Panc1 (cell line): ENCODE measurements at regions not wholly inside any gene's neighbourhood (a gene's known extent, or its start where the extent isn't known, plus 50 kb on each side); places are given as distances from the start of the nearest gene placed in this dataset.

ENCODE experiments used
- ATAC-seq: fragments of 200-7000 bp; cut with Tn5 transposase; 2 replicates; pipeline ENCODE4 v1.9.1; 2020; ENCODE audit warnings: mild to moderate bottlenecking, moderate library complexity
- BruUV-seq: library from RNA; stranded (reverse); fragments of 400-500 nt; replicated peaks from 2 replicates; lab custom pipeline; 2021; lab: Mats Ljungman, UMichigan
- CTCF ChIA-PET: fragments of 300-600 bp; sonication (Branson Sonifier 250); formaldehyde crosslinking; loops from one replicate; lab custom pipeline; 2022; ENCODE audit warnings: antibody characterized with exemption; lab: Charles Lee
- POLR2A ChIA-PET: fragments of 300-600 bp; sonication (Branson Sonifier 250); formaldehyde crosslinking; loops from one replicate; lab custom pipeline; 2022; ENCODE audit warnings: antibody characterized with exemption; lab: Charles Lee
- DNase-seq: peaks from one replicate; pipeline ENCODE4 v3.0.0-alpha.2; 2010; ENCODE audit warnings: low read depth, low spot score
- H3K27ac ChIP-seq: 2 replicates; pipeline ENCODE4 v1.5.1; 2011; ENCODE audit warnings: mild to moderate bottlenecking, low read length, inconsistent platforms
- H3K27me3 ChIP-seq: fragments of 200-500 bp; sonication (Bioruptor generic); 2 replicates; pipeline ENCODE4 v1.6.0; 2014; ENCODE audit warnings: low read length, inconsistent platforms; ENCODE audit not compliant: control insufficient read depth, insufficient read depth
- H3K36me3 ChIP-seq: fragments of 200-500 bp; sonication (Bioruptor generic); 2 replicates; pipeline ENCODE4 v1.5.1; 2014; ENCODE audit warnings: inconsistent platforms, mild to moderate bottlenecking, low read length, moderate library complexity; ENCODE audit not compliant: control insufficient read depth, insufficient read depth
- H3K4me1 ChIP-seq: 2 replicates; pipeline ENCODE4 v1.5.1; 2011; ENCODE audit warnings: inconsistent platforms, mild to moderate bottlenecking, low read length, moderate library complexity; ENCODE audit not compliant: control insufficient read depth, insufficient read depth
- H3K4me3 ChIP-seq, 2 experiments: 2 replicates each; pipeline ENCODE4 v1.5.1; 2011 to 2012; ENCODE audit warnings: low read depth in 2 of 2, low read length in 2 of 2, mild to moderate bottlenecking in 2 of 2, inconsistent platforms in 1 of 2, moderate library complexity in 1 of 2
- H3K9me3 ChIP-seq: fragments of 200-500 bp; sonication (Bioruptor generic); 2 replicates; pipeline ENCODE4 v1.5.1; 2014; ENCODE audit warnings: low read depth, mild to moderate bottlenecking, inconsistent platforms, low read length, moderate library complexity; ENCODE audit not compliant: control insufficient read depth, insufficient read depth
- CTCF ChIP-seq: fragments of 450-650 bp; IDR thresholded peaks from 2 replicates; pipeline ENCODE4 v1.5.1; 2017; ENCODE audit warnings: mild to moderate bottlenecking
- POLR2AphosphoS5 ChIP-seq: IDR thresholded peaks from 2 replicates; pipeline ENCODE4 v1.6.1; 2012; ENCODE audit warnings: mild to moderate bottlenecking, low read depth, low read length, moderate library complexity
- REST ChIP-seq, 2 experiments: IDR thresholded peaks; 2 replicates each; pipeline ENCODE4 v1.6.1; 2011 to 2012; ENCODE audit warnings: low read depth in 2 of 2, control low read depth in 1 of 2, low read length in 1 of 2, mild to moderate bottlenecking in 1 of 2, moderate library complexity in 1 of 2; ENCODE audit not compliant: insufficient read depth in 1 of 2
- SIN3A ChIP-seq: IDR thresholded peaks from 2 replicates; pipeline ENCODE4 v1.6.1; 2012; ENCODE audit warnings: low read depth, mild to moderate bottlenecking, low read length, moderate library complexity, borderline replicate concordance; ENCODE audit not compliant: insufficient read depth
- TCF7L2 ChIP-seq: IDR thresholded peaks from 2 replicates; pipeline ENCODE4 v1.6.1; 2011; ENCODE audit warnings: mild to moderate bottlenecking, low read depth, low read length, inconsistent platforms
- in situ Hi-C: cut with HindIII; loops from 2 replicates; pipeline ENCODE4 v1.10.0; 2016; ENCODE audit warnings: low sequenced_read_pairs, low pct_unique_long_range_greater_than_20kb
- intact Hi-C: fragments of 100-400 bp; cut with micrococcal nuclease; formaldehyde crosslinking; loops from one replicate; pipeline ENCODE4 v1.10.0; 2022; ENCODE audit not compliant: unreplicated experiment

GRCh38 chr3:167936019-167936418 lies 159.7 kb downstream of the GOLIM4 start:
- CTCF ChIA-PET: no interaction called here
- intact Hi-C loops: no loop called here
- no peaks in the 10 kb centered on the region for H3K27me3 ChIP-seq
- H3K4me1 ChIP-seq: no peaks in the 10 kb centered on the region
- no TSS peak for BruUV-seq
- no peak overlapping the region for H3K27ac ChIP-seq
- DNase-seq (no peak), ATAC-seq (no peak)
- H3K36me3 ChIP-seq: no peaks in the 10 kb centered on the region
- TF ChIP-seq SIN3A (no peak), REST (IDR thresholded peaks at IDR 0.05; ENCODE audit: insufficient read depth in 1 of 2, low read depth in 2 of 2, low read length in 1 of 2) (no peak), CTCF (no peak), POLR2AphosphoS5 (no peak), TCF7L2 (no peak)
- no peak overlapping the region for H3K4me3 ChIP-seq
- H3K9me3 ChIP-seq: no peaks in the 10 kb centered on the region
- POLR2A ChIA-PET: no interaction called here
- in situ Hi-C loops: no loop called here

GRCh38 chr3:167930453-167930852 lies 165.3 kb downstream of the GOLIM4 start:
- ChIA-PET CTCF (no interaction called here), POLR2A (no interaction called here)
- Histone ChIP-seq H3K9me3 (no peaks in the 10 kb centered on the region), H3K4me1 (no peaks in the 10 kb centered on the region), H3K27ac (no peak overlapping the region), H3K27me3 (no peaks in the 10 kb centered on the region), H3K4me3 (no peak overlapping the region), H3K36me3 (no peaks in the 10 kb centered on the region)
- TF ChIP-seq CTCF (no peak), POLR2AphosphoS5 (no peak), REST (IDR thresholded peaks at IDR 0.05; ENCODE audit: insufficient read depth in 1 of 2, low read depth in 2 of 2, low read length in 1 of 2) (no peak), TCF7L2 (no peak), SIN3A (no peak)
- BruUV-seq: no TSS peak
- DNase-seq (no peak), ATAC-seq (no peak)
- in situ Hi-C loops: no loop called here
- intact Hi-C loops: no loop called here
